Common myeloid progenitor, CD34-positive (primary cell): ENCODE measurements at regions not wholly inside any gene's neighbourhood (a gene's known extent, or its start where the extent isn't known, plus 50 kb on each side); places are given as distances from the start of the nearest gene placed in this dataset.

Source experiments
- CTCF ChIA-PET: fragments of 350-600 bp; sonication (Branson Sonifier 250); formaldehyde crosslinking; loops from one replicate; lab custom pipeline; 2021; ENCODE audit warnings: antibody characterized with exemption; lab: Charles Lee
- POLR2A ChIA-PET: fragments of 350-600 bp; sonication (Branson Sonifier 250); formaldehyde crosslinking; loops from one replicate; lab custom pipeline; 2021; ENCODE audit warnings: antibody characterized with exemption; lab: Charles Lee
- DNase-seq, 3 donors: peaks; one replicate each; pipeline versions ENCODE4 v3.0.0 to v3.0.0-alpha.2; 2013
- H3K27ac ChIP-seq, 2 experiments: 1 replicate in 1 of 2; 2 replicates in 1 of 2; pipeline ENCODE4 v1.7.0; 2013; ENCODE audit warnings: inconsistent platforms in 2 of 2, low read length in 2 of 2, mild to moderate bottlenecking in 2 of 2, low read depth in 1 of 2, moderate library complexity in 1 of 2; ENCODE audit not compliant: severe bottlenecking in 2 of 2, insufficient read depth in 1 of 2, poor library complexity in 1 of 2
- H3K27me3 ChIP-seq, 5 experiments: replicated peaks in 2 of 5; 1 replicate in 3 of 5; 2 replicates in 2 of 5; pipeline versions ENCODE4 v1.6.1 to v1.7.0; 2013; ENCODE audit warnings: low read length in 4 of 5, mild to moderate bottlenecking in 2 of 5, moderate library complexity in 2 of 5, inconsistent platforms in 1 of 5; ENCODE audit not compliant: insufficient read depth in 5 of 5, control insufficient read depth in 4 of 5
- H3K36me3 ChIP-seq, 4 experiments: 1 replicate in 2 of 4; 2 replicates in 2 of 4; pipeline versions ENCODE4 v1.6.1 to v1.7.0; 2013; ENCODE audit warnings: low read length in 3 of 4, control low read depth in 1 of 4, mild to moderate bottlenecking in 1 of 4; ENCODE audit not compliant: control insufficient read depth in 4 of 4, insufficient read depth in 4 of 4
- H3K4me1 ChIP-seq, 4 experiments: 1 replicate in 3 of 4; 2 replicates in 1 of 4; pipeline versions ENCODE4 v1.6.1 to v1.7.1; 2013; ENCODE audit warnings: low read length in 3 of 4, mild to moderate bottlenecking in 3 of 4, control low read depth in 1 of 4, inconsistent platforms in 1 of 4, moderate library complexity in 1 of 4; ENCODE audit not compliant: control insufficient read depth in 4 of 4, insufficient read depth in 4 of 4; ENCODE audit errors: control extremely low read depth in 1 of 4
- H3K4me3 ChIP-seq, 7 experiments: 1 replicate in 4 of 7; 2 replicates in 3 of 7; pipeline versions ENCODE4 v1.5.1 to v1.7.0; 2013; ENCODE audit warnings: mild to moderate bottlenecking in 7 of 7, low read length in 6 of 7, moderate library complexity in 6 of 7, inconsistent platforms in 2 of 7, low read depth in 2 of 7, control low read depth in 1 of 7; ENCODE audit not compliant: insufficient read depth in 4 of 7, control insufficient read depth in 1 of 7; ENCODE audit errors: extremely low read depth in 1 of 7
- H3K9me3 ChIP-seq, 5 experiments: 1 replicate in 4 of 5; 2 replicates in 1 of 5; pipeline versions ENCODE4 v1.6.1 to v1.7.1; 2013; ENCODE audit warnings: low read length in 4 of 5, mild to moderate bottlenecking in 2 of 5, inconsistent platforms in 1 of 5, low read depth in 1 of 5, moderate library complexity in 1 of 5; ENCODE audit not compliant: control insufficient read depth in 4 of 5, insufficient read depth in 2 of 5; ENCODE audit errors: control extremely low read depth in 1 of 5
- WGBS: methylation state at CpG from one replicate; pipeline ENCODE4 v1.1.5; 2013; ENCODE audit not compliant: insufficient coverage; 5-methylcytosine and 5-hydroxymethylcytosine counted together

- no peak overlapping the region for H3K27ac ChIP-seq
- H3K9me3 ChIP-seq, result no peaks in the 10 kb centered on the region
- H3K36me3 ChIP-seq, result no peaks in the 10 kb centered on the region
- H3K27me3 ChIP-seq, result peaks cover 0 to 2% (median 0%) of the 10 kb centered on the region in 5 experiments
- POLR2A ChIA-PET, result no interaction called here
- CTCF ChIA-PET, result no interaction called here
- H3K4me3 ChIP-seq, result no peak overlapping the region
- no peaks in the 10 kb centered on the region for H3K4me1 ChIP-seq
- 84% methylated on average over 8 of the region's 8 CpGs for WGBS
- DNase-seq, result no peak
Measured at GRCh38 chr20:6492271-6493055, 275.0 kb upstream of the BMP2 start.

- Histone ChIP-seq H3K9me3 (no peaks in the 10 kb centered on the region), H3K27me3 (peaks cover 0 to 2% (median 0%) of the 10 kb centered on the region in 5 experiments), H3K4me3 (no peak overlapping the region), H3K27ac (no peak overlapping the region), H3K4me1 (no peaks in the 10 kb centered on the region), H3K36me3 (no peaks in the 10 kb centered on the region)
- CTCF ChIA-PET, result no interaction called here
- DNase-seq, result no peak
- WGBS, result 92% methylated on average over 2 of the region's 3 CpGs
- POLR2A ChIA-PET, result no interaction called here
Measured at GRCh38 chr20:6490849-6491248, 276.6 kb upstream of the BMP2 start.

- H3K27me3 ChIP-seq, result peaks cover 0 to 2% (median 0%) of the 10 kb centered on the region in 5 experiments
- H3K4me1 ChIP-seq, result no peaks in the 10 kb centered on the region
- no peak overlapping the region for H3K27ac ChIP-seq
- H3K9me3 ChIP-seq, result no peaks in the 10 kb centered on the region
- ChIA-PET POLR2A (no interaction called here), CTCF (no interaction called here)
- H3K4me3 ChIP-seq, result no peak overlapping the region
- DNase-seq, result no peak
- 66% methylated on average over 14 of the region's 16 CpGs for WGBS
- no peaks in the 10 kb centered on the region for H3K36me3 ChIP-seq
Measured at GRCh38 chr20:6489361-6490171, 277.9 kb upstream of the BMP2 start.

- no peaks in the 10 kb centered on the region for H3K4me1 ChIP-seq
- ChIA-PET POLR2A (no interaction called here), CTCF (no interaction called here)
- no peak overlapping the region for H3K27ac ChIP-seq
- H3K27me3 ChIP-seq, result peaks cover 0 to 2% (median 0%) of the 10 kb centered on the region in 5 experiments
- no peak for DNase-seq
- no peaks in the 10 kb centered on the region for H3K36me3 ChIP-seq
- no peak overlapping the region for H3K4me3 ChIP-seq
- WGBS, result 70% methylated on average over 2 of the region's 7 CpGs
- H3K9me3 ChIP-seq, result no peaks in the 10 kb centered on the region
Measured at GRCh38 chr20:6485351-6485750, 282.1 kb upstream of the BMP2 start.

- ChIA-PET POLR2A (no interaction called here), CTCF (no interaction called here)
- H3K4me3 ChIP-seq, result no peak overlapping the region
- no CpG with 5 or more reads among the region's 2 CpGs for WGBS
- no peak overlapping the region for H3K27ac ChIP-seq
- H3K9me3 ChIP-seq, result no peaks in the 10 kb centered on the region
- no peaks in the 10 kb centered on the region for H3K4me1 ChIP-seq
- DNase-seq, result no peak
- no peaks in the 10 kb centered on the region for H3K36me3 ChIP-seq
- H3K27me3 ChIP-seq, result no peaks in the 10 kb centered on the region
Measured at GRCh38 chr20:6483727-6484126, 283.8 kb upstream of the BMP2 start.

- Histone ChIP-seq H3K27me3 (no peaks in the 10 kb centered on the region), H3K4me3 (no peak overlapping the region), H3K27ac (no peak overlapping the region), H3K9me3 (no peaks in the 10 kb centered on the region), H3K4me1 (no peaks in the 10 kb centered on the region), H3K36me3 (no peaks in the 10 kb centered on the region)
- POLR2A ChIA-PET, result no interaction called here
- CTCF ChIA-PET, result no interaction called here
- no peak for DNase-seq
Measured at GRCh38 chr20:6482486-6482885, 285.0 kb upstream of the BMP2 start.
